Esophagus muscularis mucosa (tissue), 3 donors: ENCODE measurements at regions not wholly inside any gene's neighbourhood (a gene's known extent, or its start where the extent isn't known, plus 50 kb on each side); places are given as distances from the start of the nearest gene placed in this dataset.

Experiments
- POLR2A ChIP-seq: fragments of 450-650 bp; IDR thresholded peaks from one replicate; pipeline ENCODE4 v1.6.1; 2017; ENCODE audit warnings: antibody characterized with exemption, moderate library complexity, mild to moderate bottlenecking, low read depth
- POLR2AphosphoS5 ChIP-seq, 2 donors: sonication (generic); formaldehyde crosslinking; IDR thresholded peaks; one replicate each; pipeline ENCODE4 v1.6.1; 2017; ENCODE audit warnings: antibody characterized with exemption in 2 of 2
- TF ChIP-seq, protein P1 (sequence below), 3 experiments: fragments of 200-600 bp in 2 of 3; fragments of 450-650 bp in 1 of 3; sonication (generic) in 2 of 3; IDR thresholded peaks; one replicate each; pipeline ENCODE4 v1.5.1; 2017 to 2019; ENCODE audit warnings: antibody characterized with exemption in 3 of 3, mild to moderate bottlenecking in 2 of 3, moderate library complexity in 1 of 3

DNA sequence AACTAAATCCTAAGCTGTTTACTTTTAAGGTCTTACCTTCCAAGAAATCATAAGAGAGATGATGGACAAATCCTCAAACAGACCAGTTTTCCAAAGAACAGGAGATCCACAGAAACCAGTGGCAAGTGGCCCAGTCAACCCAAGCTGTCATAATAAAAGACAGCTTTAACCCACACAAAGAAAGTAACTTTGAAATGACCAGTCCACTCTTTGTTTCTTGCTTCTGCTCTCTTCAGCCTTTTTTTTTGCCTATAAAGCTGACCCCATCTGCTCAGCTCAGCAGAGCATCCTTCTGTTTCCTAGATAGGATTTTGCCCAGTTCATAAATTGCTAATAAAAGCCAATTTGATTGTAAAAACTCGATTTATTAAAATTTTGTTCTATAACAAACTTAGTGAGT, 299.4 kb downstream of the OXSM start:
- TF ChIP-seq, protein P1, sequence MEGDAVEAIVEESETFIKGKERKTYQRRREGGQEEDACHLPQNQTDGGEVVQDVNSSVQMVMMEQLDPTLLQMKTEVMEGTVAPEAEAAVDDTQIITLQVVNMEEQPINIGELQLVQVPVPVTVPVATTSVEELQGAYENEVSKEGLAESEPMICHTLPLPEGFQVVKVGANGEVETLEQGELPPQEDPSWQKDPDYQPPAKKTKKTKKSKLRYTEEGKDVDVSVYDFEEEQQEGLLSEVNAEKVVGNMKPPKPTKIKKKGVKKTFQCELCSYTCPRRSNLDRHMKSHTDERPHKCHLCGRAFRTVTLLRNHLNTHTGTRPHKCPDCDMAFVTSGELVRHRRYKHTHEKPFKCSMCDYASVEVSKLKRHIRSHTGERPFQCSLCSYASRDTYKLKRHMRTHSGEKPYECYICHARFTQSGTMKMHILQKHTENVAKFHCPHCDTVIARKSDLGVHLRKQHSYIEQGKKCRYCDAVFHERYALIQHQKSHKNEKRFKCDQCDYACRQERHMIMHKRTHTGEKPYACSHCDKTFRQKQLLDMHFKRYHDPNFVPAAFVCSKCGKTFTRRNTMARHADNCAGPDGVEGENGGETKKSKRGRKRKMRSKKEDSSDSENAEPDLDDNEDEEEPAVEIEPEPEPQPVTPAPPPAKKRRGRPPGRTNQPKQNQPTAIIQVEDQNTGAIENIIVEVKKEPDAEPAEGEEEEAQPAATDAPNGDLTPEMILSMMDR (IDR thresholded peaks at IDR 0.05): no peak
- no peak for TF ChIP-seq POLR2AphosphoS5 (IDR thresholded peaks at IDR 0.05)
- no peak for TF ChIP-seq POLR2A
